ENCODE measurements at regions not wholly inside any gene's neighbourhood (a gene's known extent, or its start where the extent isn't known, plus 50 kb on each side); places are given as distances from the start of the nearest gene placed in this dataset.

DNA sequence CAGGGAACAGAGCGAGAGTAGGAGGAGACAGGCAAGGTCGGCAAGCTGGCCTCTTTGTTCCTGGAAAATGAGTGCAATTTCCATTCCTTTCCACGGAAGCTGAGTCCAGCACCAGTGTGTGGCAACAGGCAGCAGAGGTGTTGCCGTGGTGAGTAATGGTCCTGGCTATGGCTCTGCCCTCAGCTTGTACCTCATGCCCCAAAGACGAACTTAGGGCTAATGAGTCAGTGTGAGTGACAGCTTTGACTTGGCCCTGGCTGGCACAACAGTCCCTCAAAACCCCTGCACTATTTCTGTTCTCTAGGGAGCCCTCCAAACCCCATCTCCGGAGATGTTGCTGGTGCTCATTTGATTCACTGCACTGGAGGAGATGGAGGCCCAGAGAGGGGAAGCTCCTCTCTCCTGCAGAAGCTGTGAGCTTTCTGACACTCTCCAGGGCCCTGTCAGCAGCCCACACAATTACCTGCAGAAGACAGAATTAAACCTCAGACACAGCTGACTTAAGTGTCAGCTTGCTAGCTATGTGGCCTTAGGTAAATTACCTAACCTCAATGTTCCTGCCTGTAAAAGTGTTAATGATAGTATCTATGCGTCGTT lies 129.9 kb downstream of the TMEM132E start:
- intact Hi-C loops (cut with DNase I; ENCODE audit: low total_unique reads): no loop called here
- no peak overlapping the region for H3K27ac ChIP-seq

DNA sequence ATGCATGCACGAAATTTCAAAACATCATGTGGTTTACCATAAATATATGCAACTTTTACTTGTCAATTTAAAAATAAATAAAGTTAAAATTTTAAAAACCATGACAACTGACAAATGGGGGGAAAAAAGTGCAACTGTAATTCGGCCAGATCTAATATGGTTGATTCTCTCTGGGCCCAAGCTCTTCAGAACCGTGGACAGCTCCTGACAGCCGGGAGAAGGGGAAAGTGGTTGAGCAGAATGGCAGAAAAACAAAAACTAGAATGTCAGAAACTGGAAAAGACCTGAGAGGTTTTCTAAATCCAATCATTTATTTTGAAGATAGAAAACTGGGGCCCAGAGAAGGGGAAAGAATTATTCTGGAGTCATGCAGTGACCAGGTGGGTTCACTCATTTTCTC lies 126.6 kb downstream of the TMEM132E start:
- H3K27ac ChIP-seq: no peak overlapping the region
- H3K9me3 ChIP-seq: no peaks in the 10 kb centered on the region
- peaks cover 0 to 28% of the 10 kb centered on the region in 2 donors for H3K27me3 ChIP-seq
- TF ChIP-seq POLR2AphosphoS5 (IDR thresholded peaks at IDR 0.05) (no peak), POLR2A (IDR thresholded peaks at IDR 0.05) (no peak)
- no peaks in the 10 kb centered on the region for H3K36me3 ChIP-seq
- intact Hi-C loops (cut with DNase I; ENCODE audit: low total_unique reads): no loop called here
- no peak overlapping the region for H3K4me3 ChIP-seq
- no peaks in the 10 kb centered on the region for H3K4me1 ChIP-seq
- no peak for DNase-seq (ENCODE audit: low spot score in 2 of 2)

More for the DNA sequence above, 129.9 kb downstream of the TMEM132E start:
- Histone ChIP-seq H3K4me3 (no peak overlapping the region), H3K27me3 (peaks cover 0 to 19% of the 10 kb centered on the region in 2 donors), H3K9me3 (no peaks in the 10 kb centered on the region), H3K36me3 (no peaks in the 10 kb centered on the region), H3K4me1 (no peaks in the 10 kb centered on the region)
- TF ChIP-seq POLR2AphosphoS5 (IDR thresholded peaks at IDR 0.05) (no peak), POLR2A (IDR thresholded peaks at IDR 0.05) (no peak)
- TF ChIP-seq, protein P1, sequence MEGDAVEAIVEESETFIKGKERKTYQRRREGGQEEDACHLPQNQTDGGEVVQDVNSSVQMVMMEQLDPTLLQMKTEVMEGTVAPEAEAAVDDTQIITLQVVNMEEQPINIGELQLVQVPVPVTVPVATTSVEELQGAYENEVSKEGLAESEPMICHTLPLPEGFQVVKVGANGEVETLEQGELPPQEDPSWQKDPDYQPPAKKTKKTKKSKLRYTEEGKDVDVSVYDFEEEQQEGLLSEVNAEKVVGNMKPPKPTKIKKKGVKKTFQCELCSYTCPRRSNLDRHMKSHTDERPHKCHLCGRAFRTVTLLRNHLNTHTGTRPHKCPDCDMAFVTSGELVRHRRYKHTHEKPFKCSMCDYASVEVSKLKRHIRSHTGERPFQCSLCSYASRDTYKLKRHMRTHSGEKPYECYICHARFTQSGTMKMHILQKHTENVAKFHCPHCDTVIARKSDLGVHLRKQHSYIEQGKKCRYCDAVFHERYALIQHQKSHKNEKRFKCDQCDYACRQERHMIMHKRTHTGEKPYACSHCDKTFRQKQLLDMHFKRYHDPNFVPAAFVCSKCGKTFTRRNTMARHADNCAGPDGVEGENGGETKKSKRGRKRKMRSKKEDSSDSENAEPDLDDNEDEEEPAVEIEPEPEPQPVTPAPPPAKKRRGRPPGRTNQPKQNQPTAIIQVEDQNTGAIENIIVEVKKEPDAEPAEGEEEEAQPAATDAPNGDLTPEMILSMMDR (IDR thresholded peaks at IDR 0.05): no peak
- no peak for DNase-seq (ENCODE audit: low spot score in 2 of 2)

- no peaks in the 10 kb centered on the region for H3K9me3 ChIP-seq
- DNase-seq (ENCODE audit: low spot score in 2 of 2): no peak
- H3K27ac ChIP-seq: no peak overlapping the region
- no peaks in the 10 kb centered on the region for H3K36me3 ChIP-seq
- H3K4me3 ChIP-seq: no peak overlapping the region
- no peaks in the 10 kb centered on the region for H3K4me1 ChIP-seq
- intact Hi-C loops (cut with DNase I; ENCODE audit: low total_unique reads): no loop called here
- TF ChIP-seq POLR2AphosphoS5 (IDR thresholded peaks at IDR 0.05) (no peak), POLR2A (IDR thresholded peaks at IDR 0.05) (no peak)
- TF ChIP-seq, protein P1 (IDR thresholded peaks at IDR 0.05): no peak
- H3K27me3 ChIP-seq: peaks cover 0 to 18% of the 10 kb centered on the region in 2 donors
These were observed 124.2 kb downstream of the TMEM132E start for GRCh38 chr17:34703533-34703932.

DNA sequence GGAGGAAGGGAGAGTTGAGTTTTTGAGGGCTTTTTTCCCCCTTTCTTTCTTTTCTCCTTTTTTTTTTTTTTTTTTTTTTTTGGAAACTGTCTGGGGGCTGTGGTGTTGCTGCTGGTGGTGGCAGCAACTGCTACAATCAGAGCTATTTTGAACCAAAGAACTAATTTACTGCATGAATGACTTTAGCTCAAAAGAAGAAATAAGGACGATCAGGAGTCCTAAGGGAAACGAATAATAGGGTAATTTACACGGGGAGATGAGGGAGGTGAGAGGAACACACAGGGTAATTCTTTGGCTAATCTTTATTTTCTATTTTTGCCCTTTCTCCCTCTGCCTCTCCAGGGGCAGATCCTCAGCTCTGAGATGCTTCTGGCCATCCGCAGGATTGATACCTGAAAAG lies 119.8 kb downstream of the TMEM132E start:
- H3K27me3 ChIP-seq: peaks cover 0 to 10% of the 10 kb centered on the region in 2 donors
- H3K27ac ChIP-seq: no peak overlapping the region
- H3K9me3 ChIP-seq: no peaks in the 10 kb centered on the region
- intact Hi-C loops (cut with DNase I; ENCODE audit: low total_unique reads): no loop called here
- no peaks in the 10 kb centered on the region for H3K36me3 ChIP-seq
- TF ChIP-seq POLR2AphosphoS5 (IDR thresholded peaks at IDR 0.05) (no peak), POLR2A (IDR thresholded peaks at IDR 0.05) (no peak)
- TF ChIP-seq, protein P1 (IDR thresholded peaks at IDR 0.05): no peak
- H3K4me3 ChIP-seq: no peak overlapping the region
- DNase-seq (ENCODE audit: low spot score in 2 of 2): no peak
- no peaks in the 10 kb centered on the region for H3K4me1 ChIP-seq

DNA sequence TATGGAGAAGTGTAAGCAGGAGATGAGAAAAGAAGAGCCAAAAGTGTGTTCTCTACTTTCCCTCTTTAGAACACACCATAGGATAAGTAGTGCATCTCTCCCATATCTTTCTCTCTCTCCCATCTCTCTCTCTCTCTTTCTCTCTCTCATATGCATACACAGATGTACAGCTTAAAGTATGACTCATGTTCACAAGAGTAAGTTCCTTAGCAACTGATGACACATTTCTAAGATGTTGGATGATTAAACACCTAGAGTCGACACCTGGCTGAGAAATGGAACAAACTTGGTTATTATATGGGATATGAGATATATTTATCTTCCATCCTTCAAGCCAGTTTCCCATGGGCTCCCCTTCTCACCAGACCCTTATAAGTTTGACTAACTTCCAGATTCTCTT lies 113.5 kb downstream of the TMEM132E start:
- Histone ChIP-seq H3K36me3 (no peaks in the 10 kb centered on the region), H3K27ac (no peak overlapping the region), H3K9me3 (no peaks in the 10 kb centered on the region), H3K4me1 (no peaks in the 10 kb centered on the region), H3K27me3 (no peaks in the 10 kb centered on the region), H3K4me3 (no peak overlapping the region)
- intact Hi-C loops (cut with DNase I; ENCODE audit: low total_unique reads): no loop called here
- TF ChIP-seq POLR2A (IDR thresholded peaks at IDR 0.05) (no peak), POLR2AphosphoS5 (IDR thresholded peaks at IDR 0.05) (no peak)
- TF ChIP-seq, protein P1 (IDR thresholded peaks at IDR 0.05): no peak
- no peak for DNase-seq (ENCODE audit: low spot score in 2 of 2)

Data from breast epithelium (tissue), 4 donors.